Epithelial cell of proximal tubule (primary cell): ENCODE measurements at regions not wholly inside any gene's neighbourhood (a gene's known extent, or its start where the extent isn't known, plus 50 kb on each side); places are given as distances from the start of the nearest gene placed in this dataset.
"Not testable (repeated sequence)": the region's sequence is repeated elsewhere in the genome, so short reads cannot be mapped to it uniquely, and the experiment has no call there.

Source experiments
- DNase-seq: peaks from one replicate; pipeline ENCODE4 v3.0.0-alpha.2; 2011; ENCODE audit warnings: low read depth
- H3K4me3 ChIP-seq: 2 replicates; pipeline ENCODE4 v1.5.1; 2011; ENCODE audit warnings: low read depth, mild to moderate bottlenecking, low read length

GRCh38 chr15:30195355-30196008 lies 60.6 kb downstream of the GOLGA8T start:
- not testable (repeated sequence) for DNase-seq
- H3K4me3 ChIP-seq = peak overlapping the region; percentile 18

- H3K4me3 ChIP-seq = peak overlapping the region; percentile 18
- DNase-seq = not testable (repeated sequence)
Measured at GRCh38 chr15:30196009-30196375, 61.1 kb downstream of the GOLGA8T start.

DNA sequence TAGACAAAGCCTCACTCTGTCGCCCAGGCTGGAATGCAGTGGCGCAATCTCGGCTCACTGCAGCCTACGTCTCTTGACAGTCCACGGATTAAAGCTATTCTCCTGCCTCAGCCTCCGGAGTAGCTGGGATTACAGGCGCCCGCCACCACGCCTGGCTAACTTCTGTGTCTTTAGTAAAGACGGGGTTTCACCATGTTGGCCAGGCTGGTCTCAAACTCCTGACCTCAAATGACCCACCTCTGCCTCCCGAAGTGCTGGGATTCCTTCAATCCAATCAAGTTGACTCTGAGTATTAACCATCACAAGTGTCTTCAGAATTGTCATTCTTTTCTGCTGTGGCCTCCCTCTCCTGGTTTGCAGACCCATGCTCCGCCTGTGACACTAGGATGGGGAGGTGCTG lies 61.9 kb downstream of the GOLGA8T start:
- DNase-seq, H3K4me3 ChIP-seq: not testable (repeated sequence)

DNA sequence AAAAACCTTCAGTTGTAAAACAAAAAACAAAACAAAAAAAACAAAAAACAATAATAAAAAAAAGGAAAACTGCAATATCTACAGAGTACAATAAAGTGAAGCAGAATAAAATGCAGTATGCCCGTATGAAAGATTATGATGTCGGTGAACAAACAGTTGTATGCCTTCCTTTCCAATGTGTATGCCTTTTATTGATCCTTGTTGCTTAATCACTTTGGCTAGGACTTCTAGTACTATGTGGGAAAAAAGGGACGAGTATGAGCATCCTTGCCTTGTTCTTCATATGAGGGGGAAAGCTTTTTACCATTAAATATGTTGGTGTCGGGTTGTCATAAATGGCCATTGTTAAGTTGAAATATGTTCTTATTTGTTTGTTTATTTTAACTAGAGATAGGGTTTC lies 66.7 kb downstream of the GOLGA8T start:
- H3K4me3 ChIP-seq, DNase-seq: not testable (repeated sequence)

DNA sequence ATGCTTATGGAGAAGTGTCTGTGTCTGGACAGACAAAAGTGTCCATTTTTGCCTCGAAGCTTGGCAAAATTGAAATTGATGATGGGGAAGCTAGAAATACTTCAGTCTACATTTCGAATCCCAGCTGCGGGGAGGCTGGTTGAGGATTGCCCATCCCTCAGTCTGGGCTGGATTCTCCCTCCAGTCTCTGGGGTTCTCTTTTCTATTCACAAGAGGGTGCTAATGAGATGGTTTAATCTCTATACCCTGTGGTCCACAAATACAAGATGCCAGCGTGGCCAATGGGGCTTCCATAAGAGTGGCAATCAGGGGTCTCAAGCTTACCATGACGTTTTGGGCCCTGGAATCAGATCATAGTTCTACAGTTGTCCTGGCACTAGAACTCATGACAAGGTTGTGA lies 78.9 kb downstream of the GOLGA8T start:
- H3K4me3 ChIP-seq = not testable (repeated sequence)

GRCh38 chr15:30221803-30222202 lies 87.0 kb downstream of the GOLGA8T start:
- not testable (repeated sequence) for H3K4me3 ChIP-seq, DNase-seq

More for the DNA sequence above, 78.9 kb downstream of the GOLGA8T start:
- not testable (repeated sequence) for DNase-seq

DNA sequence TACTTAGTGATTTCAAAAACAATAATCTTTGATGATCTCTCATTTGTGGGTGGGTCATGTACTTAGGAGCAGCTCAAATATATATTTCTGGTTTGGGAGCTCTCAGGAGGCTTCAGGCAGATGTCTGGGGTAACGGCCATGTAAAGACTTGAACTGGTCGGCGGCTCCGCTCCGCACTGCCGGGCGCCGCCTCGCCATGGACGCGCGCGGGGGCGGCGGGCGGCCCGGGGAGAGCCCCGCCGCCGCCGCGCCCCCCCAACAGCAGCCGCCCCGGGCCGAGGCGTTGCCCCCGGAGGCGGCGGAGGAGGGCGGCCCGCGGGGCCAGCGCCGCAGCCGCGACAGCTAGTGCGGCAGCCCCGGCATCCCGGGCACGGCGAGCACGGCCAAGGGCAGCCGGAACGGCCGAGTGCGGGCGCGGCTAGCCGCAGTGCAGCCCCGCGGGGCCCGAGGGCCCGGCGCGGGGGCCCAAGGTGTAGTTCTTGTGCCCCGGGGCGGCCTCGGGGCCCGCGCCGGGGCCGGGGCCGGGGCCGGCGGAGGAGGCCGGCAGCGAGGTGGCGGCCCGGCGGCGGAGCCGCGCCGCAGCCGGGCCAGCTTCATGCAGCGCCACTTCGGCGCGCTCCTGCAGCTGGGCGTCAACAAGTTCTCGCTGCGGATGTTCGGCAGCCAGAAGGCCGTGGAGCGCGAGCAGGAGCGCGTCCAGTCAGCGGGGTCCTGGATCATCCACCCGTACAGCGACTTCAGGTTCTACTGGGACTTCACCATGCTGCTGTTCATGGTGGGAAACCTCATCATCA lies 88.1 kb downstream of the GOLGA8T start:
- DNase-seq = not testable (repeated sequence)

GRCh38 chr15:30225233-30225891 lies 90.5 kb downstream of the GOLGA8T start:
- not testable (repeated sequence) for H3K4me3 ChIP-seq, DNase-seq

More for the DNA sequence above, 88.1 kb downstream of the GOLGA8T start:
- not testable (repeated sequence) for H3K4me3 ChIP-seq

DNA sequence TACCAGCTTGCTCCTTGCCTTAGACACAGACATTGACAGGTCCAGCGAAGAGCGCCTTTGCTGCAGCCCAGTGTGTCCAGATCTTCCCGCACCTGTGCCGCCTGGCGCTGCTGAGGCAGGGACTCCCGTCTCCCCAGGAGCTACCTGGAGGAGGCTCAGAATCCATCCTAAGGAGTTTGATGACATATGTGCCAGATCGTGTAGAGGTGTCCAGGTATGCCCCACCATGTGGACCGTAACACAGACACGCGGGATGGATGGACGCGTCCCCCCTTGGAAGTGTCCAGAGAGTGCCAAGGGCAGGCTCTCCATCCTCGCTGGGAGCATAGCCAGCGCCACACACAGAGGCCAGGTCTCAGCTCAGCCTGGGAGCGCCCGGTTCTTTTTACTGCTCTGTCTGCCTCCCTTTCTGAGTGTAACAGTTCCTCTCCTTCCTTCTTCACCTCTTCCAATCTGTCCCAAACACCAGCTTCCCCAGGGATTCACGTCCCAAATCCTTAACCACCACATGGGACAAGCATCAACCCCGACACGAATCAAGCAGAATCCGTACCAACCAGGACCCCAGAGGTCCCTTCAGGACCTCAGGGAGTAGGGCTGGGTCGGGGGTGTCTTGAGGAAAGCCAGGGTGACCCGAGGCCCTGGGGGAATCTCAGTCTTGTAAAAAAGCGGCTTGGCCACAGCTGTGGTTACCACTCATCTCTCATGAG lies 126.7 kb downstream of the GOLGA8T start:
- not testable (repeated sequence) for DNase-seq, H3K4me3 ChIP-seq

DNA sequence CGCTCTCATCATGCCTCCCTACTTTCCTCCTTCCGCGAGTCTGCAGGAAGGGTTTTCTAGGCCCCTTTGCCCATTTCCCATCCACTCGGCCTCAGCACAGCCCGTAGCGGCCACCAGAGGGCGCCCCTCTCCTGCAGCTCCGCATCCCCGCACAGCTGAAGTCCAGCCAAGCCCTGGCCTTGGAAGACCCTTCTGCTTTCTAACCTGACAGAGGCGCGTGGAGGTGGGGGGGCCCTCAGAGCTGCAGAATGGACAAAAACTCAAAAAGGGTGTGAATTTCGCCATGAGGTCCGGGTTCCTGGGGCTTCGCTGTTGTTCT lies 127.2 kb downstream of the GOLGA8T start:
- not testable (repeated sequence) for H3K4me3 ChIP-seq, DNase-seq

DNA sequence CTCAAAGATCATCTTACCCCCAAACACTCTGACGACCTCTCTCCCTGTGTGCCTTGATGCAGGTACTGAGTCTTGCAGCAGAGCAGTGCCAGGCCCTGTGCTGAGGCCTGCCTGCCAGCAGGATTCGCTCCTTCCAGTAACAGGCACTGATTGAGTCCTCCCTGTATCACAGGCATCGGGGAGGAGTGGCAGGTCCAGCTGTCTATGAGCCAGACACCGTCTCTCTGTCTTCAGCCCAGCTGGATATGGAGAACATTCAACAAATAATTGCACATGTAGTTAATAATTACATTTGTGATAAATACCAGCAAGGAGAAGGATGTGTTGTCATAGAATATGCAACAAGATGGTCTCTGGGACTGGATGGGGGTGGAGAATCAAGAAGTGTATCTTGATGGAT lies 129.1 kb downstream of the GOLGA8T start:
- H3K4me3 ChIP-seq, DNase-seq: not testable (repeated sequence)

DNA sequence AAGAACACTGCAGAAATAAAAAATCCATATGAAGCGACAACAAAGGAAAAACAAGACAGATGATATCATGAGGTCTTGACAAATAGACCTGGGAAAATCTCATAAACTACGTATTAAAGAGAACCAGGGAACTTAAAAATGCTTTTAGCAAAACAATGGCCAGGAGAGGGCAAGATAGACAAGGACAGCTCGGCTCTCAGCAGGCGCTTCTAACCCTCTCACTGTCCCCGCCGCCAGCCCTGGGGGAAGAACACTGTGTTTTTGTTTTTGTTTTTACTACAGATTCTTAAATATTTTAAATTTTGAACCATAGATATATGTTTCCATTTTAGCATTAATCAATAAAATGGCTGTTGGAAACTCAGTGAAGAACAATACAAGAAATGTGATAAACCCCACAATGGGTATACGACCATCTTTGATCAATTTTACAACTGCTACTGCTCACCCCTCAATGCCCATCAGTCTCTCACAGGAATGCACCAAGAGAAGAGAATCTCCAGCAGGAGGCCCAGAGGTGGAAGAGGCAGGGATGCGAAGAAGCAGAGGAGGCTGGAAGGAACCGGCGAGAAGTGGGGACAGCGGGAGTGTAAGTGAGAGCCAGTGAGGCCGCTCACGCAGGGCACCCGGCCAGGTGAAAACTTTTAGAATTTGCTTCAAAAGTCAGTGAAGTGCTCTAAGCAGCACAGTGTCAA lies 98.0 kb downstream of the CHRFAM7A start:
- DNase-seq, H3K4me3 ChIP-seq: not testable (repeated sequence)

DNA sequence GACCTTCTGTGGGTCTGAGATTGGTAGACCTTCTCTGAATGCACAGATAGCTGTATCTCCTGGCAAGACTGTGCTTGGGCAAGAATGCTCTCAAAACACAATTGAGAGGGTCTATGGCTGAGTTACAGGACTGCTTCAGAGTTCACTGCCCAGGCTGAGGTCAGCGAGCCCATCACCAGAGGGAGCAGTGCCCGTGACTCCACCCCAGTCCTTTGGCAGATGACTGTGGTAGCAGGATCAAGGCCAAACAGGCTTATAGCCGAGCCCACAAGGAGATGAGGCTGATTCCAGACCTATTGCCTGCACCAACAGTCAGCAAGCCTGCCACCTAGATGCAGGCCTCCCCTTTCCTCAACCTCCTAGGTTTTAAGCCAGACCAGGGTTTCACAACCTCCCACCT lies 89.4 kb downstream of the CHRFAM7A start:
- DNase-seq, H3K4me3 ChIP-seq: not testable (repeated sequence)
